OCI-LY1 (cell line): ENCODE measurements at regions not wholly inside any gene's neighbourhood (a gene's known extent, or its start where the extent isn't known, plus 50 kb on each side); places are given as distances from the start of the nearest gene placed in this dataset.

ENCODE experiments used
- H2AFZ ChIP-seq: fragments of 200-600 bp; sonication (generic), shearing (Covaris generic); 2 replicates; pipeline ENCODE4 v1.6.0; 2014; ENCODE audit warnings: antibody characterized with exemption, mild to moderate bottlenecking, low read length
- H3F3A ChIP-seq: fragments of 200-600 bp; sonication (generic), shearing (Covaris generic); 2 replicates; pipeline ENCODE4 v1.6.0; 2014; ENCODE audit warnings: mild to moderate bottlenecking, antibody characterized with exemption, low read length, moderate library complexity; ENCODE audit not compliant: insufficient read depth
- H3K27ac ChIP-seq: fragments of 200-600 bp; sonication (generic); 2 replicates; pipeline ENCODE4 v1.5.1; 2014; ENCODE audit warnings: low read length, mixed run types, mild to moderate bottlenecking, low read depth; ENCODE audit not compliant: poor library complexity, severe bottlenecking
- H3K27me3 ChIP-seq: fragments of 200-600 bp; sonication (generic); 2 replicates; pipeline ENCODE4 v1.6.0; 2014; ENCODE audit warnings: antibody characterized with exemption, mild to moderate bottlenecking, low read length, moderate library complexity; ENCODE audit not compliant: insufficient read depth
- H3K36me3 ChIP-seq: fragments of 200-600 bp; sonication (generic); 2 replicates; pipeline ENCODE4 v1.6.1; 2014; ENCODE audit warnings: mild to moderate bottlenecking, antibody characterized with exemption, low read length, moderate library complexity, mixed read lengths; ENCODE audit not compliant: insufficient read depth
- H3K4me1 ChIP-seq: fragments of 200-600 bp; sonication (generic); 2 replicates; pipeline ENCODE4 v1.5.1; 2014; ENCODE audit warnings: mild to moderate bottlenecking, low read length, moderate library complexity; ENCODE audit not compliant: insufficient read depth, severe bottlenecking
- H3K4me2 ChIP-seq: fragments of 200-600 bp; sonication (generic), shearing (Covaris generic); 2 replicates; pipeline ENCODE4 v1.6.1; 2014; ENCODE audit warnings: low read length
- H3K4me3 ChIP-seq: fragments of 200-600 bp; sonication (generic); 2 replicates; pipeline ENCODE4 v1.5.1; 2014; ENCODE audit warnings: low read length, low read depth, mild to moderate bottlenecking, mixed read lengths; ENCODE audit not compliant: poor library complexity, severe bottlenecking
- H3K79me2 ChIP-seq: fragments of 200-600 bp; shearing (Covaris generic); 2 replicates; pipeline ENCODE4 v1.6.1; 2016; ENCODE audit warnings: mixed run types, low read length, mixed read lengths; ENCODE audit not compliant: insufficient read depth
- H3K9ac ChIP-seq: fragments of 200-600 bp; sonication (generic), shearing (Covaris generic); 2 replicates; pipeline ENCODE4 v1.6.1; 2014; ENCODE audit warnings: mild to moderate bottlenecking, low read length, mixed read lengths
- H3K9me2 ChIP-seq: fragments of 200-600 bp; sonication (generic), shearing (Covaris generic); 2 replicates; pipeline ENCODE4 v1.6.1; 2014; ENCODE audit warnings: low read depth, mild to moderate bottlenecking, low read length, mixed read lengths
- H3K9me3 ChIP-seq: fragments of 200-600 bp; shearing (Covaris generic); 2 replicates; pipeline ENCODE4 v1.6.1; 2014; ENCODE audit warnings: low read length, mixed read lengths
- H4K20me1 ChIP-seq: fragments of 200-600 bp; sonication (generic), shearing (Covaris generic); 2 replicates; pipeline ENCODE4 v1.6.0; 2016; ENCODE audit warnings: mild to moderate bottlenecking, low read length; ENCODE audit not compliant: insufficient read depth
- EZH2 ChIP-seq: fragments of 200-600 bp; sonication (generic), shearing (Covaris generic); IDR thresholded peaks from 2 replicates; pipeline ENCODE4 v1.8.0; 2017; ENCODE audit warnings: borderline replicate concordance, mixed run types, mild to moderate bottlenecking, antibody characterized with exemption, low read length, moderate library complexity, mixed read lengths
- TF ChIP-seq, protein P1 (sequence below): fragments of 200-600 bp; sonication (generic), shearing (Covaris generic); IDR thresholded peaks from 2 replicates; pipeline ENCODE4 v1.5.1; 2017; ENCODE audit warnings: mild to moderate bottlenecking, antibody characterized with exemption, low read length, moderate library complexity, mixed read lengths

DNA sequence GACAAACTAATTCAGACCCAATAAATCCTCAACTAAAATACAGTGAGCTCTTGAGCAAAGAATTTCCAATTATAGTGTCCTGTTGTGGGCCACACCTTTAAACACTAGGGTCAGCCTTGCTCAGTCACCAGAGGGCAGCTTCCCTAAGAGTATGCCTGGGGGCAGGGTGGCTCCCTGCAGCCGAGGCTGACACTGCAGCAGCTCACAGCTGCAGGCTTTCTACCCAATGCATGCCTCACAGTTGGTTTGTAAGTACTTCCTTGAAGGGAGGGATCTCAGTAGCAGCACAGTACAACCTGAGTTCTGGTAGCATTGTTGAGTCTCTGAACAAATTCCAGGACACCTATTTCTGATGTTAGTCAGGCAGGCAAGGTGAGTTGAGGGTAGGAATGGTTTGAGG lies 335.6 kb downstream of the TUSC7 start:
- no peak overlapping the region for H3K27ac ChIP-seq
- no peaks in the 10 kb centered on the region for H3K9me3 ChIP-seq
- H4K20me1 ChIP-seq = no peaks in the 10 kb centered on the region
- H3K9me2 ChIP-seq = no peaks in the 10 kb centered on the region
- H3K4me2 ChIP-seq = no peak overlapping the region
- no peaks in the 10 kb centered on the region for H3K36me3 ChIP-seq
- H3K4me3 ChIP-seq = no peak overlapping the region
- H3K27me3 ChIP-seq = no peaks in the 10 kb centered on the region
- no peak overlapping the region for H3K9ac ChIP-seq
- no peak overlapping the region for H2AFZ ChIP-seq
- TF ChIP-seq, protein P1, sequence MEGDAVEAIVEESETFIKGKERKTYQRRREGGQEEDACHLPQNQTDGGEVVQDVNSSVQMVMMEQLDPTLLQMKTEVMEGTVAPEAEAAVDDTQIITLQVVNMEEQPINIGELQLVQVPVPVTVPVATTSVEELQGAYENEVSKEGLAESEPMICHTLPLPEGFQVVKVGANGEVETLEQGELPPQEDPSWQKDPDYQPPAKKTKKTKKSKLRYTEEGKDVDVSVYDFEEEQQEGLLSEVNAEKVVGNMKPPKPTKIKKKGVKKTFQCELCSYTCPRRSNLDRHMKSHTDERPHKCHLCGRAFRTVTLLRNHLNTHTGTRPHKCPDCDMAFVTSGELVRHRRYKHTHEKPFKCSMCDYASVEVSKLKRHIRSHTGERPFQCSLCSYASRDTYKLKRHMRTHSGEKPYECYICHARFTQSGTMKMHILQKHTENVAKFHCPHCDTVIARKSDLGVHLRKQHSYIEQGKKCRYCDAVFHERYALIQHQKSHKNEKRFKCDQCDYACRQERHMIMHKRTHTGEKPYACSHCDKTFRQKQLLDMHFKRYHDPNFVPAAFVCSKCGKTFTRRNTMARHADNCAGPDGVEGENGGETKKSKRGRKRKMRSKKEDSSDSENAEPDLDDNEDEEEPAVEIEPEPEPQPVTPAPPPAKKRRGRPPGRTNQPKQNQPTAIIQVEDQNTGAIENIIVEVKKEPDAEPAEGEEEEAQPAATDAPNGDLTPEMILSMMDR = no peak
- TF ChIP-seq EZH2 = no peak
- no peaks in the 10 kb centered on the region for H3K79me2 ChIP-seq
- H3K4me1 ChIP-seq = no peaks in the 10 kb centered on the region
- H3F3A ChIP-seq = no peaks in the 10 kb centered on the region

GRCh38 chr3:117047951-117048705 lies 338.5 kb downstream of the TUSC7 start:
- TF ChIP-seq, protein P1 = no peak
- no peak for TF ChIP-seq EZH2
- Histone ChIP-seq H3K9me3 (no peaks in the 10 kb centered on the region), H3K4me2 (no peak overlapping the region), H3K9me2 (no peaks in the 10 kb centered on the region), H2AFZ (no peak overlapping the region), H3K27ac (no peak overlapping the region), H3K4me1 (no peaks in the 10 kb centered on the region), H3K36me3 (no peaks in the 10 kb centered on the region), H3K79me2 (no peaks in the 10 kb centered on the region), H4K20me1 (no peaks in the 10 kb centered on the region), H3K4me3 (no peak overlapping the region), H3K9ac (no peak overlapping the region), H3F3A (no peaks in the 10 kb centered on the region), H3K27me3 (no peaks in the 10 kb centered on the region)

DNA sequence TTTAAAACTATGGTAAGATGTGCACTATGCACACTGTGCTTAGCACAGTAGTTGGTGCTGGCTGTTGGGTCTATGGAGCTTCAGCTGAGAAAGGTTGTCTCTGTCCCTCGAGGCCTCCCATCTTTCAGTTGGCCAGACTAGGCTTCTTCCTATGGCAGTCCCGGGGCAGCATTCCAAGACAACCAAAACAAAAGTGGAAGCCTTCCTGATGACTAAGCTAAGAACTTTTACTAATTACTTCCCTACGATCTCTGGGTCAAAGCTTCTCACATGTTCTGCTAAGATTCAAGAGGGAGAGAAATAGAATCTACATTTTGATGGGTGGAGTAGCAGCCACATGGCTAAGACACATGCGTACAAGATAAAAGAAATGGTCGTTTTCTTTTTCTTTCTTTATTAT lies 342.8 kb downstream of the TUSC7 start:
- no peak overlapping the region for H3K9ac ChIP-seq
- TF ChIP-seq, protein P1 = no peak
- no peak for TF ChIP-seq EZH2
- H3K79me2 ChIP-seq = no peaks in the 10 kb centered on the region
- no peak overlapping the region for H3K4me2 ChIP-seq
- no peak overlapping the region for H2AFZ ChIP-seq
- no peaks in the 10 kb centered on the region for H3K27me3 ChIP-seq
- H3F3A ChIP-seq = no peaks in the 10 kb centered on the region
- no peaks in the 10 kb centered on the region for H3K9me3 ChIP-seq
- no peaks in the 10 kb centered on the region for H4K20me1 ChIP-seq
- H3K9me2 ChIP-seq = no peaks in the 10 kb centered on the region
- no peaks in the 10 kb centered on the region for H3K4me1 ChIP-seq
- no peak overlapping the region for H3K4me3 ChIP-seq
- H3K27ac ChIP-seq = no peak overlapping the region
- H3K36me3 ChIP-seq = no peaks in the 10 kb centered on the region
